GM12892 (cell line): ENCODE measurements at regions not wholly inside any gene's neighbourhood (a gene's known extent, or its start where the extent isn't known, plus 50 kb on each side); places are given as distances from the start of the nearest gene placed in this dataset.

Experiments used
- POLR2A ChIP-seq: IDR thresholded peaks from 2 replicates; pipeline ENCODE4 v1.6.1; 2011; ENCODE audit warnings: low read depth, low read length, control low read depth
- POLR2AphosphoS5 ChIP-seq: IDR thresholded peaks from 2 replicates; pipeline ENCODE4 v1.6.1; 2011; ENCODE audit warnings: low read depth, low read length, control low read depth
- TAF1 ChIP-seq: IDR thresholded peaks from 2 replicates; pipeline ENCODE4 v1.6.1; 2011; ENCODE audit warnings: low read depth, mild to moderate bottlenecking, control low read depth, low read length, borderline replicate concordance

DNA sequence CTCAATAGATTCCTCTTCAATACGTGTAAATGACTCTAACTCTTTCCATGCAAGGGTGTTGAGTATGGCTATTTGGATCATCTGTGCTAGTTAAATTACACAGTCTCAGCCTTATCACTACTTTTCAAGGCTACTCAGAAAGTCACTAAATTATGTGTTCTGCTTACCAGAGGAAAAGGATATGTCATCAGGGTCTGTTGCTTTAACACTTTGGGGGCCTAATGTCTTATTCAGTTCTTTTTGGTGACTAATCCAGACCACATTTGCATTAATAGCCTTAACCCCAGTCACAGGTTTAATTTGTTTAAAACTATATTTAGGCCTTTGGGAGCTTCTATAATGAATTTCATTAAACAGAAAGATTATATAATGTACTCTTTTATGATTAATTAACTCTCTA lies 649.3 kb downstream of the RPS29 start:
- no peak for TF ChIP-seq POLR2AphosphoS5
- TF ChIP-seq TAF1: no peak
- TF ChIP-seq POLR2A: no peak
